B cell (primary cell): ENCODE measurements at regions not wholly inside any gene's neighbourhood (a gene's known extent, or its start where the extent isn't known, plus 50 kb on each side); places are given as distances from the start of the nearest gene placed in this dataset.

Experiments
- ATAC-seq: fragments of 200-7000 bp; cut with Tn5 transposase; one replicate; pipeline ENCODE4 v1.10.0; 2021; ENCODE audit warnings: low read depth, mild to moderate bottlenecking, moderate number of reproducible peaks, moderate library complexity
- CTCF ChIA-PET: fragments of 350-600 bp; sonication (Branson Sonifier 250); formaldehyde crosslinking; loops from one replicate; lab custom pipeline; 2021; ENCODE audit warnings: antibody characterized with exemption, inconsistent platforms; lab: Charles Lee
- POLR2A ChIA-PET: fragments of 350-600 bp; sonication (Branson Sonifier 250); formaldehyde crosslinking; loops from one replicate; lab custom pipeline; 2021; ENCODE audit warnings: antibody characterized with exemption; lab: Charles Lee
- DNase-seq: peaks from one replicate; pipeline ENCODE4 v3.0.0; 2013
- H2AFZ ChIP-seq: 2 replicates; pipeline ENCODE4 v1.6.1; 2012; ENCODE audit warnings: mild to moderate bottlenecking, low read depth, low read length; ENCODE audit not compliant: insufficient read depth, poor library complexity, severe bottlenecking
- H3K27ac ChIP-seq, 2 donors: 1 replicate in 1 of 2; 2 replicates in 1 of 2; pipeline ENCODE4 v1.5.1; 2012 to 2013; ENCODE audit warnings: low read length in 2 of 2, mild to moderate bottlenecking in 2 of 2, moderate library complexity in 1 of 2
- H3K27me3 ChIP-seq, 4 experiments: fragments of 200-600 bp in 1 of 4; sonication (generic) in 1 of 4; replicated peaks in 1 of 4; 1 replicate in 2 of 4; 2 replicates in 2 of 4; pipeline versions ENCODE4 v1.6.1 to v1.7.0; 2013 to 2016; ENCODE audit warnings: low read length in 3 of 4, mild to moderate bottlenecking in 2 of 4, mixed read lengths in 1 of 4, moderate library complexity in 1 of 4; ENCODE audit not compliant: insufficient read depth in 4 of 4, control insufficient read depth in 3 of 4; ENCODE audit errors: control extremely low read depth in 1 of 4
- H3K36me3 ChIP-seq, 2 experiments: replicated peaks in 1 of 2; 1 replicate in 1 of 2; 2 replicates in 1 of 2; pipeline versions ENCODE4 v1.6.1 to v1.7.1; 2013; ENCODE audit warnings: low read length in 1 of 2; ENCODE audit not compliant: insufficient read depth in 2 of 2, control insufficient read depth in 1 of 2; ENCODE audit errors: control extremely low read depth in 1 of 2, extremely low read depth in 1 of 2
- H3K4me1 ChIP-seq, 2 donors: fragments of 200-600 bp in 1 of 2; sonication (generic) in 1 of 2; 1 replicate in 1 of 2; 2 replicates in 1 of 2; pipeline versions ENCODE4 v1.5.1 to v1.6.1; 2013 to 2017; ENCODE audit warnings: low read length in 2 of 2; ENCODE audit not compliant: control insufficient read depth in 2 of 2, insufficient read depth in 2 of 2
- H3K4me2 ChIP-seq: replicated peaks from 2 replicates; pipeline ENCODE3; 2012; ENCODE audit warnings: mild to moderate bottlenecking, low read depth, low read length; ENCODE audit not compliant: poor library complexity, severe bottlenecking
- H3K4me3 ChIP-seq, 5 experiments: fragments of 200-600 bp in 1 of 5; sonication (generic) in 1 of 5; 1 replicate in 3 of 5; 2 replicates in 2 of 5; pipeline versions ENCODE4 v1.5.1 to v1.7.0; 2011 to 2016; ENCODE audit warnings: low read length in 4 of 5, mild to moderate bottlenecking in 4 of 5, low read depth in 2 of 5, control low read depth in 1 of 5, moderate library complexity in 1 of 5; ENCODE audit not compliant: insufficient read depth in 1 of 5; ENCODE audit errors: control extremely low read depth in 1 of 5, extremely low read depth in 1 of 5
- H3K79me2 ChIP-seq: fragments of 200-600 bp; sonication (generic); one replicate; pipeline ENCODE4 v1.6.0; 2016; ENCODE audit warnings: low read length; ENCODE audit not compliant: control insufficient read depth, insufficient read depth
- H3K9ac ChIP-seq: fragments of 200-600 bp; sonication (generic); 2 replicates; pipeline ENCODE4 v1.6.1; 2017; ENCODE audit warnings: mild to moderate bottlenecking, low read length, moderate library complexity
- H3K9me3 ChIP-seq, 3 donors: one replicate each; pipeline versions ENCODE4 v1.6.1 to v1.7.1; 2013; ENCODE audit warnings: low read length in 2 of 3; ENCODE audit not compliant: control insufficient read depth in 2 of 3, insufficient read depth in 1 of 3; ENCODE audit errors: control extremely low read depth in 1 of 3
- H4K20me1 ChIP-seq: 2 replicates; pipeline ENCODE4 v1.6.0; 2012; ENCODE audit warnings: mild to moderate bottlenecking, low read length; ENCODE audit not compliant: insufficient read depth, control insufficient read depth, poor library complexity, severe bottlenecking
- H3K27ac Mint-ChIP-seq: one replicate; pipeline ENCODE4 v1.8.0; 2021; ENCODE audit warnings: mixed read lengths
- H3K27me3 Mint-ChIP-seq: one replicate; pipeline ENCODE4 v1.8.0; 2021; ENCODE audit warnings: mixed read lengths
- H3K4me1 Mint-ChIP-seq: one replicate; pipeline ENCODE4 v1.8.0; 2021; ENCODE audit warnings: mixed read lengths
- H3K4me3 Mint-ChIP-seq: one replicate; pipeline ENCODE4 v1.8.0; 2021; ENCODE audit warnings: mixed read lengths
- H3K9me3 Mint-ChIP-seq: one replicate; pipeline ENCODE4 v1.8.0; 2022; ENCODE audit warnings: mixed read lengths; ENCODE audit not compliant: insufficient read depth
- EZH2 ChIP-seq: IDR thresholded peaks from 2 replicates; pipeline ENCODE4 v1.6.1; 2012; ENCODE audit warnings: borderline replicate concordance, low read depth, mild to moderate bottlenecking, moderate library complexity, low read length; ENCODE audit not compliant: insufficient read depth, poor library complexity, severe bottlenecking
- WGBS: methylation state at CpG from one replicate; pipeline ENCODE4 v1.1.5; 2013; ENCODE audit warnings: missing lambda C conversion rate; ENCODE audit not compliant: insufficient coverage; 5-methylcytosine and 5-hydroxymethylcytosine counted together
- intact Hi-C: fragments of 100-400 bp; cut with micrococcal nuclease; formaldehyde crosslinking; loops from one replicate; pipeline ENCODE4 v1.10.0; 2022
- TF ChIP-seq, protein P1 (sequence below): fragments of 200-600 bp; IDR thresholded peaks from one replicate; pipeline ENCODE4 v1.8.0; 2022; ENCODE audit warnings: antibody characterized with exemption, mild to moderate bottlenecking

DNA sequence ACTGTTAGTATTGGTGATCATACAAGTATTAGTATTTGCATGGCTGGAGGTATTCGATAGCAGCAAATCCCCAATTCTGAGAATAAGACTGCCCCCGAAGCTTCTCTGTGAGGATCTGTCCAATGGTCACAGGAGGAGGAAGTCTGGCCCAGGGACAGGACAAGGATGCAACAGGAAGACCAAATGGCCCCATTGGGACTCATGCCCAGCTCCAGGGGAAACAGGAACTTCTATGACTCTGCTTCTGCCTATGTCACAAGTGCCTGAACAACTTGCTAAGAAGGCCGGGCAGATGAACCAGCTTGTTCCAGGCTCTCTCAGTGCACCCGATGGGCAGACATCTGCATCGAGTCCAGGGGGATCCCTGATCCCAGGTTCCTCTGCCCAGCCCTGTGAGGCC, 172.0 kb upstream of the GRB10 start:
- H3K4me2 ChIP-seq = no peak overlapping the region
- ATAC-seq = no peak
- H4K20me1 ChIP-seq = no peaks in the 10 kb centered on the region
- Mint-ChIP-seq H3K27me3 (no peaks in the 10 kb centered on the region), H3K9me3 (no peaks in the 10 kb centered on the region), H3K4me1 (no peaks in the 10 kb centered on the region), H3K4me3 (no peak overlapping the region), H3K27ac (no peak overlapping the region)
- CTCF ChIA-PET = no interaction called here
- 71% methylated on average over 5 of the region's 5 CpGs for WGBS
- POLR2A ChIA-PET = no interaction called here
- no peak overlapping the region for H3K9ac ChIP-seq
- no peak for TF ChIP-seq EZH2
- TF ChIP-seq, protein P1, sequence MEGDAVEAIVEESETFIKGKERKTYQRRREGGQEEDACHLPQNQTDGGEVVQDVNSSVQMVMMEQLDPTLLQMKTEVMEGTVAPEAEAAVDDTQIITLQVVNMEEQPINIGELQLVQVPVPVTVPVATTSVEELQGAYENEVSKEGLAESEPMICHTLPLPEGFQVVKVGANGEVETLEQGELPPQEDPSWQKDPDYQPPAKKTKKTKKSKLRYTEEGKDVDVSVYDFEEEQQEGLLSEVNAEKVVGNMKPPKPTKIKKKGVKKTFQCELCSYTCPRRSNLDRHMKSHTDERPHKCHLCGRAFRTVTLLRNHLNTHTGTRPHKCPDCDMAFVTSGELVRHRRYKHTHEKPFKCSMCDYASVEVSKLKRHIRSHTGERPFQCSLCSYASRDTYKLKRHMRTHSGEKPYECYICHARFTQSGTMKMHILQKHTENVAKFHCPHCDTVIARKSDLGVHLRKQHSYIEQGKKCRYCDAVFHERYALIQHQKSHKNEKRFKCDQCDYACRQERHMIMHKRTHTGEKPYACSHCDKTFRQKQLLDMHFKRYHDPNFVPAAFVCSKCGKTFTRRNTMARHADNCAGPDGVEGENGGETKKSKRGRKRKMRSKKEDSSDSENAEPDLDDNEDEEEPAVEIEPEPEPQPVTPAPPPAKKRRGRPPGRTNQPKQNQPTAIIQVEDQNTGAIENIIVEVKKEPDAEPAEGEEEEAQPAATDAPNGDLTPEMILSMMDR = no peak
- no peak overlapping the region for H2AFZ ChIP-seq
- intact Hi-C loops = no loop called here
- no peaks in the 10 kb centered on the region for H3K27me3 ChIP-seq
- H3K27ac ChIP-seq = no peak overlapping the region
- no peak for DNase-seq
- no peak overlapping the region for H3K4me3 ChIP-seq
- no peaks in the 10 kb centered on the region for H3K79me2 ChIP-seq
- H3K4me1 ChIP-seq = no peaks in the 10 kb centered on the region
- H3K36me3 ChIP-seq = no peaks in the 10 kb centered on the region
- no peaks in the 10 kb centered on the region for H3K9me3 ChIP-seq

DNA sequence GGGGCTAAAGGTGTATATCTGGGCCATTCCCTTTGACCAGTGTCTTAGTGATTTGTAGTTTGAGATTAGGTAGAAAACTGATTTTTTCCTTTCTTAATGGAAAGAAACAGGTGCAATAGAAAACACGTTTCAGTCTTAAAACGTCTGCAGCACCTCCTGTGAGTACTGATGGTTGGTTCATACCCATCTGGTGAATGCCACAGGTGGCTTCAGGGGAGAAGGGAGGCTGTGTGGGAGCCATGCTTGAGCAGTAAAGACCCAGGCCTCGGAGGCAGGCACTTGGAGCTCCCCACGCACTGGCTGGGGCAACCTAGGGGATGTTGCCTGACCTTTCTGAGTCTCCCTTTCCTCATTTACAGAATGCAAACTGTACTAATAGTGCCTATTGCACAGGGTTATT, 171.5 kb upstream of the GRB10 start:
- ATAC-seq = no peak

More for the DNA sequence above, 171.5 kb upstream of the GRB10 start:
- Histone ChIP-seq H4K20me1 (no peaks in the 10 kb centered on the region), H3K36me3 (no peaks in the 10 kb centered on the region), H3K27ac (no peak overlapping the region), H3K4me2 (no peak overlapping the region), H3K9ac (no peak overlapping the region), H3K27me3 (no peaks in the 10 kb centered on the region), H3K4me3 (no peak overlapping the region), H2AFZ (no peak overlapping the region), H3K79me2 (no peaks in the 10 kb centered on the region), H3K4me1 (no peaks in the 10 kb centered on the region), H3K9me3 (no peaks in the 10 kb centered on the region)
- 94% methylated on average over 2 of the region's 4 CpGs for WGBS
- Mint-ChIP-seq H3K4me3 (no peak overlapping the region), H3K9me3 (peaks cover 2% of the 10 kb centered on the region), H3K27ac (no peak overlapping the region), H3K27me3 (no peaks in the 10 kb centered on the region), H3K4me1 (no peaks in the 10 kb centered on the region)
- TF ChIP-seq EZH2 = no peak
- TF ChIP-seq, protein P1 = no peak
- ChIA-PET POLR2A (no interaction called here), CTCF (no interaction called here)
- DNase-seq = no peak
- intact Hi-C loops = no loop called here
